ENCODE measurements at regions not wholly inside any gene's neighbourhood (a gene's known extent, or its start where the extent isn't known, plus 50 kb on each side); places are given as distances from the start of the nearest gene placed in this dataset.
A peak's percentile ranks its signal among the peaks of the same experiment; 100 is the strongest.

- no peaks in the 10 kb centered on the region for H3K79me2 ChIP-seq (ENCODE audit: low read length)
- no peak overlapping the region for H2AFZ ChIP-seq (ENCODE audit: low read depth, low read length)
- no peak overlapping the region for H3K27ac ChIP-seq (ENCODE audit: low read length)
- H3K4me1 ChIP-seq (ENCODE audit: low read length): peaks cover 60% of the 10 kb centered on the region
- H4K20me1 ChIP-seq (ENCODE audit: insufficient read depth, low read length): no peaks in the 10 kb centered on the region
- H3K4me2 ChIP-seq (ENCODE audit: low read length): no peak overlapping the region
- no peak overlapping the region for H3K9ac ChIP-seq (ENCODE audit: low read length)
- no peaks in the 10 kb centered on the region for H3K36me3 ChIP-seq (replicated peaks; ENCODE audit: low read depth, low read length)
- H3K9me3 ChIP-seq (ENCODE audit: insufficient read depth, low read length): no peaks in the 10 kb centered on the region
- no peaks in the 10 kb centered on the region for H3K27me3 ChIP-seq (ENCODE audit: low read depth, low read length)
- TF ChIP-seq, protein P1, sequence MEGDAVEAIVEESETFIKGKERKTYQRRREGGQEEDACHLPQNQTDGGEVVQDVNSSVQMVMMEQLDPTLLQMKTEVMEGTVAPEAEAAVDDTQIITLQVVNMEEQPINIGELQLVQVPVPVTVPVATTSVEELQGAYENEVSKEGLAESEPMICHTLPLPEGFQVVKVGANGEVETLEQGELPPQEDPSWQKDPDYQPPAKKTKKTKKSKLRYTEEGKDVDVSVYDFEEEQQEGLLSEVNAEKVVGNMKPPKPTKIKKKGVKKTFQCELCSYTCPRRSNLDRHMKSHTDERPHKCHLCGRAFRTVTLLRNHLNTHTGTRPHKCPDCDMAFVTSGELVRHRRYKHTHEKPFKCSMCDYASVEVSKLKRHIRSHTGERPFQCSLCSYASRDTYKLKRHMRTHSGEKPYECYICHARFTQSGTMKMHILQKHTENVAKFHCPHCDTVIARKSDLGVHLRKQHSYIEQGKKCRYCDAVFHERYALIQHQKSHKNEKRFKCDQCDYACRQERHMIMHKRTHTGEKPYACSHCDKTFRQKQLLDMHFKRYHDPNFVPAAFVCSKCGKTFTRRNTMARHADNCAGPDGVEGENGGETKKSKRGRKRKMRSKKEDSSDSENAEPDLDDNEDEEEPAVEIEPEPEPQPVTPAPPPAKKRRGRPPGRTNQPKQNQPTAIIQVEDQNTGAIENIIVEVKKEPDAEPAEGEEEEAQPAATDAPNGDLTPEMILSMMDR (IDR thresholded peaks at IDR 0.05; ENCODE audit: low read depth, low read length): no peak
- TF ChIP-seq EZH2phosphoT487 (IDR thresholded peaks at IDR 0.05; ENCODE audit: low read depth): no peak
- no peak overlapping the region for H3K4me3 ChIP-seq (ENCODE audit: low read length)
Observed at GRCh38 chr21:43364261-43364510, 62.7 kb downstream of the SIK1 start.

GRCh38 chr21:43363506-43364260 is 63.2 kb downstream of the SIK1 start:
- H3K9me3 ChIP-seq (ENCODE audit: insufficient read depth, low read length): no peaks in the 10 kb centered on the region
- peaks cover 58% of the 10 kb centered on the region for H3K4me1 ChIP-seq (ENCODE audit: low read length)
- H3K4me2 ChIP-seq (ENCODE audit: low read length): no peak overlapping the region
- no peak overlapping the region for H2AFZ ChIP-seq (ENCODE audit: low read depth, low read length)
- H3K79me2 ChIP-seq (ENCODE audit: low read length): no peaks in the 10 kb centered on the region
- H3K27ac ChIP-seq (ENCODE audit: low read length): no peak overlapping the region
- TF ChIP-seq EZH2phosphoT487 (IDR thresholded peaks at IDR 0.05; ENCODE audit: low read depth): no peak
- TF ChIP-seq, protein P1 (IDR thresholded peaks at IDR 0.05; ENCODE audit: low read depth, low read length): no peak
- no peak overlapping the region for H3K4me3 ChIP-seq (ENCODE audit: low read length)
- H4K20me1 ChIP-seq (ENCODE audit: insufficient read depth, low read length): no peaks in the 10 kb centered on the region
- no peaks in the 10 kb centered on the region for H3K36me3 ChIP-seq (replicated peaks; ENCODE audit: low read depth, low read length)
- H3K9ac ChIP-seq (ENCODE audit: low read length): no peak overlapping the region
- no peaks in the 10 kb centered on the region for H3K27me3 ChIP-seq (ENCODE audit: low read depth, low read length)

DNA sequence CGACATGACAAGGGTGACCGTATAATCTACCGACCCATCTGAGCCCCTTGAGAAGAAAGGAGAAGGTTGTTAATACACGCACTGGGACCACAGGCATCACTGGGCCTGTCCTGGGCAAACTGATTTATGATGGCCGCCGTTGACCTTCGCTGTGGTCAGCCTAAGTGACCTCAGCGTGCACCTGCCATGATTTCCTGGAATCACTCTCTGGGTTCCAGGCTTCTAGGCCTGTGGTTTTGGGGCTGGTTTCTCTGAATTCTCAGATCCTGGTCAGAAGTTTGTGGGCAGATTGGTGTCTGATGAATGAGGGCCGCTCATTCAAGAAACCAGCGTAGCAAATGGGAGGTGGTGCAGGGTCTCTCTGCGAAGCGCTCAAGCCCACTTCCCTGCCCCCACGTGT is 64.0 kb downstream of the SIK1 start:
- Histone ChIP-seq H3K9ac (ENCODE audit: low read length) (peak overlapping the region; percentile 71), H3K4me1 (ENCODE audit: low read length) (peaks cover 56% of the 10 kb centered on the region), H3K79me2 (ENCODE audit: low read length) (no peaks in the 10 kb centered on the region), H3K27ac (ENCODE audit: low read length) (no peak overlapping the region), H4K20me1 (ENCODE audit: insufficient read depth, low read length) (no peaks in the 10 kb centered on the region), H3K9me3 (ENCODE audit: insufficient read depth, low read length) (no peaks in the 10 kb centered on the region), H2AFZ (ENCODE audit: low read depth, low read length) (no peak overlapping the region), H3K4me2 (ENCODE audit: low read length) (peak overlapping the region; percentile 86), H3K27me3 (ENCODE audit: low read depth, low read length) (no peaks in the 10 kb centered on the region), H3K4me3 (ENCODE audit: low read length) (peak overlapping the region; percentile 72; the same call in 1 of the 2 replicates), H3K36me3 (replicated peaks; ENCODE audit: low read depth, low read length) (no peaks in the 10 kb centered on the region)
- TF ChIP-seq, protein P1 (IDR thresholded peaks at IDR 0.05; ENCODE audit: low read depth, low read length): no peak
- TF ChIP-seq EZH2phosphoT487 (IDR thresholded peaks at IDR 0.05; ENCODE audit: low read depth): no peak

- TF ChIP-seq, protein P1 (IDR thresholded peaks at IDR 0.05; ENCODE audit: low read depth, low read length): no peak
- TF ChIP-seq EZH2phosphoT487 (IDR thresholded peaks at IDR 0.05; ENCODE audit: low read depth): no peak
- H4K20me1 ChIP-seq (ENCODE audit: insufficient read depth, low read length): no peaks in the 10 kb centered on the region
- peak overlapping the region; percentile 71 for H3K9ac ChIP-seq (ENCODE audit: low read length)
- H3K27ac ChIP-seq (ENCODE audit: low read length): peak overlapping the region; percentile 75
- peak overlapping the region; percentile 72 for H3K4me3 ChIP-seq (ENCODE audit: low read length)
- no peaks in the 10 kb centered on the region for H3K36me3 ChIP-seq (replicated peaks; ENCODE audit: low read depth, low read length)
- H3K9me3 ChIP-seq (ENCODE audit: insufficient read depth, low read length): no peaks in the 10 kb centered on the region
- no peaks in the 10 kb centered on the region for H3K27me3 ChIP-seq (ENCODE audit: low read depth, low read length)
- no peaks in the 10 kb centered on the region for H3K79me2 ChIP-seq (ENCODE audit: low read length)
- H3K4me1 ChIP-seq (ENCODE audit: low read length): peaks cover 51% of the 10 kb centered on the region
- peak overlapping the region; percentile 86 for H3K4me2 ChIP-seq (ENCODE audit: low read length)
- peak overlapping the region; percentile 56 for H2AFZ ChIP-seq (ENCODE audit: low read depth, low read length)
Observed at GRCh38 chr21:43362321-43362791, 64.6 kb downstream of the SIK1 start.
